ENCODE measurements at regions not wholly inside any gene's neighbourhood (a gene's known extent, or its start where the extent isn't known, plus 50 kb on each side); places are given as distances from the start of the nearest gene placed in this dataset.

DNA sequence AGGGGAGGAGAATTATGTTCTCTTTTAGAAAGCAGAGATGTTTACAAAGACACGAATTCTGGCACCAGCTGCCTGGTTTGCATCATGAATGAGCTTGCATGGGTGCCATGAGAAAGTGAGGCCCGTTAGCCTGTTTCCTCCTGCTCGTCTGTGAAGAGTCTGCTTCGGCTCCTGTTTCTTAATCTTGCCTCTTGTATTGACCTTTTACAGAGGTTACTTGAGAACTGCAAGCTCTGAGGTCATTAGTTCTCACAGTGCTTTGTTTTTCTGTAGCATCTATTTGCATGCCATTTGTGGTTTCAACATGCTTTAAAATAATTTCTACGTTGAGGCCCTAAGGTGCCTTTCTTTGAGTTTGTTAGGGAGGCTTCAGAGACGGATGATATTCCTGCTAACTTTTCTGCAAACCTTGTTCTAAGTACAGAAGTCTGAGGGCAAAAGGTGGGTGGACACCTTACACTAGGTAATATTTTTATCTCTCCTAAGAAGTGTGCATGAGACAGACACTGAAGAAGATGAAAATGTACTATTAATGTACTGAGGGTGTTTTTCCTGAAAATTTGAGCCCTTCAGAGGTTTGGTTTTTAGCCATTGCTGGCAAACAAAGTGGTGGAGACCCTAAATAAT is 53.4 kb upstream of the LINC00305 start:
- H3K36me3 ChIP-seq = no peaks in the 10 kb centered on the region
- DNase-seq = no peak
- H3K27me3 ChIP-seq = no peaks in the 10 kb centered on the region
- H3K4me3 ChIP-seq = no peak overlapping the region
- H3K9me3 ChIP-seq = no peaks in the 10 kb centered on the region

DNA sequence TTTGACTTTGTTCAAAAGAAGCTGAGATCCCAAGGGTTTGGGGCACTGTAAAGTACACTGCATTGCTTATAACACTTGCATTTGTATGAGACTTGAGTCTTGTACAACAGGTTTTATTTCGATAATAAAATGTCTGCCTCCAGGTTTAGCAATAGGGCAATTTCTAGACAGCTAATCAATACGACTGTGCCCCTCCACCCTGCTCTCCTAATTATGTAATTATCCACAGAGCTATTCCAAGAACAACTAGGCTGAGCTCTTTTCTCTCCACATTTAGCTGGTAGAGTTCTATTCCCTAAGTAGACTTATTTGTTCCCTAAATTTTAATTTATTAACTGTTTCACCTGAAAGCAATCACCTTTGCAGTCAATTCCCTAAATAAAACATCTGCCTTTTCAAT is 52.9 kb upstream of the LINC00305 start:
- Histone ChIP-seq H3K36me3 (no peaks in the 10 kb centered on the region), H3K27me3 (no peaks in the 10 kb centered on the region), H3K4me3 (no peak overlapping the region), H3K9me3 (no peaks in the 10 kb centered on the region)
- no peak for DNase-seq

DNA sequence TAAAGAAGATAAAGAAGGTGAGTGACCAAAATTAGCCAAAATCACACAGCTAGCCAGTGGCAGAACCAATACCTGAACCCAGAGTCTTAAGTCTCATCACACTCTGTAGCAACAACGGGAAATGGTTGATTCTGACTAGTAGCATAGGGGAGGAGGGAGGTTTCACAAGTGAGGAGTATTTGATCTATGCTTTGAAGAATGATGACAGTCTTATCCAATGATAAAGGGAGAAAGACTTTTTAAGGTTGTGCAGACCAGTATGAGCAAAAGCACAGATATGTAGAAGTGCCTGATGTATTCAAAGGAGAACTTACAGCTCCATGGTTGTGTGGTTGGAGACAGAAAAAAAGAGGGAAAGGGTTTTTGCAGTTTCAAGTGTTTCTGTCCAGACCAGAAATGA is 50.7 kb upstream of the LINC00305 start:
- DNase-seq = no peak
- H3K9me3 ChIP-seq = no peaks in the 10 kb centered on the region
- no peak overlapping the region for H3K4me3 ChIP-seq
- H3K36me3 ChIP-seq = no peaks in the 10 kb centered on the region
- H3K27me3 ChIP-seq = no peaks in the 10 kb centered on the region
